Pancreas (tissue), 10 donors: ENCODE measurements at regions not wholly inside any gene's neighbourhood (a gene's known extent, or its start where the extent isn't known, plus 50 kb on each side); places are given as distances from the start of the nearest gene placed in this dataset.

Experiments used
- ATAC-seq, 4 donors: fragments of 200-7000 bp; cut with Tn5 transposase; one replicate each; pipeline versions ENCODE4 v1.8.0 to v1.9.1; 2020; ENCODE audit warnings: mild to moderate bottlenecking in 4 of 4, moderate library complexity in 4 of 4
- DNase-seq, 6 donors: peaks; one replicate each; pipeline ENCODE4 v3.0.0-alpha.2; 2020
- FAIRE-seq: peaks from 2 replicates; lab custom pipeline; 2012; peaks lifted over from hg19 to GRCh38; lab: Jason Lieb, UNC
- H3K27ac ChIP-seq, 4 donors: fragments of 200-600 bp; sonication (generic); 1 replicate in 3 of 4; 2 replicates in 1 of 4; pipeline versions ENCODE4 v1.5.0 to v1.8.0; 2020
- H3K27me3 ChIP-seq, 4 donors: fragments of 200-600 bp; one replicate each; pipeline ENCODE4 v1.8.0; 2021
- H3K36me3 ChIP-seq, 3 donors: fragments of 200-600 bp; sonication (generic) in 1 of 3; one replicate each; pipeline versions ENCODE4 v1.5.0 to v1.8.0; 2020 to 2021
- H3K4me1 ChIP-seq, 3 donors: fragments of 200-600 bp; one replicate each; pipeline ENCODE4 v1.8.0; 2021
- H3K4me3 ChIP-seq, 4 donors: fragments of 200-600 bp; sonication (generic) in 2 of 4; one replicate each; pipeline versions ENCODE4 v1.5.0 to v1.8.0; 2020 to 2021
- H3K9me3 ChIP-seq, 4 donors: fragments of 200-600 bp; one replicate each; pipeline ENCODE4 v1.8.0; 2021
- CTCF ChIP-seq, 4 donors: fragments of 200-600 bp; sonication (generic) in 3 of 4; IDR thresholded peaks; one replicate each; pipeline versions ENCODE4 v1.5.0 to v1.8.0; 2021; ENCODE audit warnings: antibody characterized with exemption in 4 of 4
- WGBS, 2 donors: extraction: QIAGEN DNeasy Blood & Tissue Kit; methylation state at CpG; one replicate each; pipeline ENCODE4 v1.1.7; 2013; 5-methylcytosine and 5-hydroxymethylcytosine counted together
- intact Hi-C, 3 donors: fragments of 100-400 bp; cut with DNase I; formaldehyde crosslinking; loops; one replicate each; pipeline versions ENCODE4 v1.11.1 to v1.14.2; 2022
- donor health status: healthy with polysubstance abuse.
- donor health status: DM: no; HTN: no; CAD: no; lungs with moderate emphysema.
- donor health status: DM: no; HTN: no; CAD: no.
- donor health status: control.
- donor health status: control.
- donor health status: Bipolar disorder and iron deficiency.
- donor health status: DM: yes; HTN: yes; CAD: no.
- donor health status: DM: no; HTN: no; CAD: no.
- donor health status: DM: no; HTN: no; CAD: no.
- donor health status: DM: yes; HTN: yes; CAD: no.

- 66 to 70% methylated on average over 4 of the region's 4 CpGs for WGBS, 2 donors
- intact Hi-C loops, result no loop called here
- DNase-seq (no peak), FAIRE-seq (no peak), ATAC-seq (peak in 2 of 4 donors; percentile 55 to 77)
- Histone ChIP-seq H3K9me3 (no peaks in the 10 kb centered on the region), H3K4me3 (no peak overlapping the region), H3K27ac (no peak overlapping the region), H3K4me1 (no peaks in the 10 kb centered on the region), H3K36me3 (no peaks in the 10 kb centered on the region), H3K27me3 (no peaks in the 10 kb centered on the region)
- no peak for TF ChIP-seq CTCF (IDR thresholded peaks at IDR 0.05)
Measured at GRCh38 chr18:45339810-45340550, 275.3 kb upstream of the SLC14A2 start.

GRCh38 chr18:45340884-45341283, 274.4 kb upstream of the SLC14A2 start:
- no peak for TF ChIP-seq CTCF (IDR thresholded peaks at IDR 0.05)
- ATAC-seq (no peak), FAIRE-seq (no peak), DNase-seq (no peak)
- no peak overlapping the region for H3K27ac ChIP-seq
- no peaks in the 10 kb centered on the region for H3K36me3 ChIP-seq
- no peaks in the 10 kb centered on the region for H3K9me3 ChIP-seq
- intact Hi-C loops, result no loop called here
- no peaks in the 10 kb centered on the region for H3K4me1 ChIP-seq
- no peaks in the 10 kb centered on the region for H3K27me3 ChIP-seq
- 81 to 86% methylated on average over 3 of the region's 3 CpGs for WGBS, 2 donors
- H3K4me3 ChIP-seq, result no peak overlapping the region

- DNase-seq (no peak), ATAC-seq (no peak), FAIRE-seq (no peak)
- H3K4me3 ChIP-seq, result no peak overlapping the region
- intact Hi-C loops, result no loop called here
- H3K36me3 ChIP-seq, result no peaks in the 10 kb centered on the region
- H3K9me3 ChIP-seq, result no peaks in the 10 kb centered on the region
- H3K27ac ChIP-seq, result no peak overlapping the region
- H3K27me3 ChIP-seq, result no peaks in the 10 kb centered on the region
- no peak for TF ChIP-seq CTCF (IDR thresholded peaks at IDR 0.05)
- no peaks in the 10 kb centered on the region for H3K4me1 ChIP-seq
- WGBS, 2 donors, result 83 to 86% methylated on average over 2 of the region's 2 CpGs
Measured at GRCh38 chr18:45341454-45341853, 273.8 kb upstream of the SLC14A2 start.

- Histone ChIP-seq H3K4me3 (no peak overlapping the region), H3K27me3 (no peaks in the 10 kb centered on the region), H3K4me1 (no peaks in the 10 kb centered on the region), H3K9me3 (no peaks in the 10 kb centered on the region), H3K27ac (no peak overlapping the region), H3K36me3 (no peaks in the 10 kb centered on the region)
- DNase-seq, result no peak
- TF ChIP-seq CTCF (IDR thresholded peaks at IDR 0.05), result no peak
- intact Hi-C loops, result no loop called here
- ATAC-seq, result no peak
- no peak for FAIRE-seq
- WGBS, 2 donors, result 77 to 82% methylated on average over 3 of the region's 3 CpGs
Measured at GRCh38 chr18:45342166-45342565, 273.1 kb upstream of the SLC14A2 start.

- Histone ChIP-seq H3K27ac (no peak overlapping the region), H3K4me3 (no peak overlapping the region), H3K9me3 (no peaks in the 10 kb centered on the region), H3K27me3 (no peaks in the 10 kb centered on the region), H3K4me1 (no peaks in the 10 kb centered on the region), H3K36me3 (no peaks in the 10 kb centered on the region)
- no peak for FAIRE-seq
- no peak for ATAC-seq
- DNase-seq, result no peak
- no peak for TF ChIP-seq CTCF (IDR thresholded peaks at IDR 0.05)
- intact Hi-C loops, result no loop called here
- WGBS, 2 donors, result 80 to 87% methylated on average over 3 of the region's 3 CpGs
Measured at GRCh38 chr18:45342653-45343052, 272.6 kb upstream of the SLC14A2 start.
